NCI-H526 (cell line): ENCODE measurements at regions not wholly inside any gene's neighbourhood (a gene's known extent, or its start where the extent isn't known, plus 50 kb on each side); places are given as distances from the start of the nearest gene placed in this dataset.

Experiments used
- DNase-seq, 2 experiments: peaks; one replicate each; lab custom pipeline; 2025; lab: John Stamatoyannopoulos, UW

DNA sequence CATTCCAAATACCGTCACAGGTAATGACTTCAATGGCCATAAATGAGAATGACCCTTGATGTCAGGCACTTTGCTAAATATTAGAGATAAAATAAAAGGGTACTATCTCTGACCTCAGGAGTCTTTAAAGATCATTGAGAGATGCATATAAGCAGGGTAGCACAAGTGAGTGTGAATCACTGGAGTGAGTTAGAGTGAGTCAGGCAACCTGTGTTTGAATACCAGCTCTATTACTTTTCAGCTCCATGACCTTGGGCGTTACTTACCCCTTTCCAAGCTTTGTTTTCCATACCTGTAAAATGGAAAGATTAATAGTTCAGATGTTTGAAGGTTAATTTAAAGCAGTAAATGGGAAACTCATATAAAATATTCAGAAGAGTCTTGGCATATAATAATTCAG lies 1058.0 kb upstream of the ADGRL4 start:
- no peak for DNase-seq

DNA sequence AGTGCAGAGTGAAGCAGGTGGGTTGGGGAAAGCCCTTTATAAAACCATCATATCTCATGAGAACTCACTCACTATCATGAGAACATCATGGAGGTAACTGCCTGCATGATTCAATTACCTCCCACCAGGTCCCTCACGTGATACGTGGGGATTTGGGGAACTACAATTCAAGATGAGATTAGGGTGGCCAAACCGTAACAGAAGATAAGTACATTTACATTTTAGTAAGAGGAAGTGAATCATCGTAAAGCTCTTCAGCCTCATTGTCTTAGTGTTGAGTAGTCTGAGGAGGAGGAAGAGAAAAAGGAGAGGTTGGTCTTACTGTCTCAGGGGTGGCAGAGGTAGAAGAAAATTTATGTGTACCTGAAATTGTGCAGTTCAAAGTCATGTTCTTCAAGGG lies 1053.4 kb upstream of the ADGRL4 start:
- DNase-seq: no peak

GRCh38 chr1:80056179-80056578 lies 1049.6 kb upstream of the ADGRL4 start:
- no peak for DNase-seq

DNA sequence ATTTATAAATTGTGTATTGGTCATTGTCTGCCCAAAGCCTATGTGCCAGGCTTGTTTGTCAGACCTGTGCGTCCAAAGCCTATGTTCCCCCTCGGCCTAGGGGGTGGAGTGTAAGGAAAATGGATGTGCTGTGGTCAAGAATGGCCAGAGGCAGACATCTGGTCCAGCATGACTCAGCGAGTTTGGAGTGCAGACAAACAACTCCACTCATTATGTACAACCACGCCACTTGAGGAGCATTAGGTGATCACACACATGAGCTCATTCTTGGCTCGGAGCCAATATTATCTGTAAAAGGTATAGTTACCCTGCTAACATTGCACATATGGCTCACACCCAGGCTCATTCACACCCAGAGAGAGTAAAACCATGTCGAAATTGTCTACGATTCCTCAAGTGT lies 1047.6 kb upstream of the ADGRL4 start:
- peak; percentile 13 to 31 for DNase-seq

DNA sequence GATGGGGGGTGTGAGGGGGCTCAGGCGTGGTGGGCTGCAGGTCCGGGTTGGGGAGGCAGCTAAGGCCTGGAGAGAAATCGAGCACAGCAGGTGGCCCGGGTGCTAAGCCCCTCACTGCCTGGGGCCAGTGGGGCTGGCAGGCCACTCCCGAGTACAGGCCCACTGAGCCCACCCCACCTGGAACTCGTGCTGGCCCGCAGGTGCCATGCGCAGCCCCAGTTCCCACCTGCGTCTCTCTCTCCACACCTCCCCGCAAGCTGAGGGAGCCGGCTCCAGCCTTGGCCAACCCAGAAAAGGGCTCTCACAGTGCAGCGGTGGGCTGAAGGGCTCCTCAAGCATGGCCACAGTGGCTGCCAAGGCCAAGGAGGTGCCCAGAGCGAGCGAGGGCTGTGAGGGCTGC lies 1047.1 kb upstream of the ADGRL4 start:
- no peak for DNase-seq

DNA sequence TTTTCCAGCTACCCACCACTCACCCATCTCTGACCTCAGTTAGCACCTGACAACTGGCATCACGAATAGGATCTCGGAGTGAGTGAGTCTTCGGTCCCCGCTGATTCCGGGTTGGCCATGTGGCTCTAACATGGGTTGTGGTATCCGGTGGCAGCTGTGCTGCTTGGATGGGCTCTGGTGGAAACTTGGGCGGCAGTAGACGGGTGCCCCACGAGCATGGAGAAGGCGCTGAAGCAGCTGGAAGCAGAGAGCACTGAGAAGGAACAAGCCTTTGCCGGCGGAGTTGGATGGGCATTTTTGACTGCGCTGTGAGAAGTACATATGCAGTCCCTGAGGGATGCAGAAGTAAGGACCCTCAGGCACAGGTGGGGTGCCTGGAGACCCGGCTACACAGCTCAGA lies 1044.0 kb upstream of the ADGRL4 start:
- DNase-seq: no peak

- DNase-seq: no peak
Observed at GRCh38 chr1:80050085-80050484, 1043.6 kb upstream of the ADGRL4 start.

DNA sequence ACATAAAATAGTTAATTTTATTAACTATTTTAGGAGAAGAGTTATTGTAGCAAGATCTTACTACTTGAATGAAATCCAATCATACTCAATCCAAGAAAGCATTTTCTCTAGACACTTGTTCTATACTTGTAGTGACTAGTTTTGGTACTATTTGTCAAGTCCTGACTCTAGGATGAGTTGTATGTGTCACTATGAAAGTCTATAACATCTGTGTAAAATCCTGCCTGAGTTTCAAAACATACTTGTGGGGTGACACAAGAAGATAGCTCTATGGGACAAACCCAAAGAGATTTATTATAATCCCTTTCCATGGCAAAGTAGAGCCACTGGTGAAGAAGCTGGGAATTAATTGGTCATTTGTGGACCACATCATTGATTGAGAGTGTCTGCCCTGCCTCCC lies 1042.2 kb upstream of the ADGRL4 start:
- DNase-seq: no peak

GRCh38 chr1:80047791-80048190 lies 1041.3 kb upstream of the ADGRL4 start:
- no peak for DNase-seq

DNA sequence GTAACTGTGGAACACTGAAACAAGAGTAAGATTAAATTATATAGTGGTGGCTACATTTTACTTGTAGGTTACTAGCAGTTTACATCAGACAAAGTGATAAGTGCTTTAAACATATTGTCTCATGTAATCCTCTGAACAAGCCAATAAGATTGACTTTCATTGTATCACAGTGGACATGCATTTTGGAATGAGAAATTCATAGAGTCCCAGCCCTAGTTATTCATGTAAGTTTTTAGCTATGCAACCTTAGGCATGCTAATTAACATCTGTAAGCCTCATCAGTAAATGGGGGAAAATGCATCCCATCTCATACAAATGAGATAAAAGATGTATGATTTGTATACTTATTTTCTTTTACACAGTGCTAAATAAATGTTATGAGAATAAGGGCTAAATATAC lies 1038.1 kb upstream of the ADGRL4 start:
- no peak for DNase-seq

GRCh38 chr1:80036690-80037432 lies 1030.3 kb upstream of the ADGRL4 start:
- no peak for DNase-seq

DNA sequence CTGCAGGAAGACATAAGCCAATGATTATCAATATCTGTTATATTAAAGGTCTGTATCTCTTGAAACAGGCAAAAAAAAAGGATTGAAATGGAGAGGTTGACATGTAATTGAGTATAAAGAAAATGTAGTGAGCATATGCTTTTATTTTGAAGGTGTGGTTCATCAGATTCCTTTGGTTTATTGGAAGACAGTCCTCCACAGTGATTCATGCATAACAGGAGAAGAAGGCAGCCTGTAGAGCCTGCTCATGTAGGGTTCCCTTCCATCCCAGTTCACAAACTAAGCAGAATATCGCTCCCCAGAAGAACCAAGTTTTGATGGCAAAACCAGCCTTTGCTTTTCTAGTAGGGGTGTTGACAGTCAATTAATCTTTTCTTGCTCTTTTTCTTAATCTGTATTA lies 1016.8 kb upstream of the ADGRL4 start:
- no peak for DNase-seq

DNA sequence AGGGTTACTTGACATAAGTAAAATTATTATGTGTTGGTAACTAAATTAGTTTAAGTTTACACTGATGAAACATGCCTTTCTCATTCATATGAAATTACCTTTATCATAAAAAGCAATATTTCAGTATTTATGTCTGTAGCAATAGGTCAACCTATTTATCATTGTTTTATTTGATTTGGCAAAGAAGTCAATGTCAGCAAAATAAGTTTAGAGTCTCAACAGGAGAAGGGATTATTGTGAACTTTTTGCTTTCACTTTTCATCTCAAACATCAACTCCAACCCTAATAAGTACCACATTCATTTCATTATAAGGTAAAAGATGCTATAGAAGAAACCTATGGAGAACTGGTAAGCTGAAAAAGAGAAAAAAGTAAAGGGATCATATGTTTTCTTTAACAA lies 1015.4 kb upstream of the ADGRL4 start:
- DNase-seq: no peak

GRCh38 chr1:80018348-80018747 lies 1011.8 kb upstream of the ADGRL4 start:
- DNase-seq: no peak

GRCh38 chr1:80008934-80009333 lies 1002.4 kb upstream of the ADGRL4 start:
- no peak for DNase-seq

DNA sequence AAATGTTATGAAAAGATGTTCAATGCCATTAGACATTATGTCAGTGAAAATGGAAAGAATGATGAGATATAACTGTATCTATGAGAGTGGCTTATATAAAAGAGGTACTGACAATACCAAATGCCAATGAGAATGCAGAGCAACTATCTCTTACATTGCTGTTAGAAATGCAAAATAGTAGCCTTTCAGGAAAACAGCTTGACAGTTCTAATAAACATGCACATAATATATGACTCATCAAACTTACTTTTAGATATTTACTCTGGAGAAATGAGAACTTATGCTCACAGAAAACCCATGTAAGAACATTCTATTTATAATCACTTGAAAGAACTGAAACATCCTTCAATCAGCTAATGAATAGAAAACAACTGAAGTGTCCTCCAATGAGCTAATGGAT lies 996.7 kb upstream of the ADGRL4 start:
- DNase-seq: no peak

DNA sequence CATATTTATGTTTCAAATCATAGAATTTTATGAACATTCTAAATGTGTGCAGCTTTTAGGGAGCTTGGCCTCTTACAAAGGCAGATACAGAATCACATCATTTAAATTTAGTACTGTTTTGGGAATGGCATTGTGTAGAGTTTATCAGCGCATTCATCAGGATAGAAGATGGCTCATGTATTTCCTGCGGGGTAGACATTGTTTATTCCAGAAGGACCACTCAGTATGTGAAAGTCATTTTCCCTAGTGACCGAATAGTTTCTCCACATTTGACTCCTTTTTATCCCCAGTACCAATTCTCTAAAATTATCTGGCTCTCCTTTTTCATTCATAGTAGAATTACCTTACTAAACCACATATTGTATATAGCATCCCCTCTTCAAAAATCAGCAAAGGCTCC lies 981.9 kb upstream of the ADGRL4 start:
- DNase-seq: no peak

GRCh38 chr1:79982211-79982610 lies 975.7 kb upstream of the ADGRL4 start:
- DNase-seq: no peak

- no peak for DNase-seq
Observed at GRCh38 chr1:79981481-79981880, 975.0 kb upstream of the ADGRL4 start.

GRCh38 chr1:79979346-79979745 lies 972.8 kb upstream of the ADGRL4 start:
- no peak for DNase-seq

- DNase-seq: no peak
Observed at GRCh38 chr1:79976287-79976686, 969.8 kb upstream of the ADGRL4 start.

GRCh38 chr1:79974659-79975058 lies 968.1 kb upstream of the ADGRL4 start:
- DNase-seq: no peak

- DNase-seq: peak in 1 of 2 experiments; percentile 8
Observed at GRCh38 chr1:79969886-79970285, 963.4 kb upstream of the ADGRL4 start.

GRCh38 chr1:79966438-79966837 lies 959.9 kb upstream of the ADGRL4 start:
- no peak for DNase-seq
